Fibroblast of skin of left biceps (primary cell): ENCODE measurements at regions not wholly inside any gene's neighbourhood (a gene's known extent, or its start where the extent isn't known, plus 50 kb on each side); places are given as distances from the start of the nearest gene placed in this dataset.

Experiments used
- DNase-seq, 2 experiments: peaks; one replicate each; pipeline ENCODE4 v3.0.0-alpha.2; 2013; ENCODE audit warnings: low read depth in 2 of 2

- DNase-seq = no peak
These were observed 542.5 kb upstream of the PKN2 start for GRCh38 chr1:88141499-88142074.

- no peak for DNase-seq
These were observed 538.3 kb upstream of the PKN2 start for GRCh38 chr1:88145752-88146151.

GRCh38 chr1:88149686-88150085 lies 534.4 kb upstream of the PKN2 start:
- DNase-seq = no peak

- no peak for DNase-seq
These were observed 533.7 kb upstream of the PKN2 start for GRCh38 chr1:88150330-88150729.

DNA sequence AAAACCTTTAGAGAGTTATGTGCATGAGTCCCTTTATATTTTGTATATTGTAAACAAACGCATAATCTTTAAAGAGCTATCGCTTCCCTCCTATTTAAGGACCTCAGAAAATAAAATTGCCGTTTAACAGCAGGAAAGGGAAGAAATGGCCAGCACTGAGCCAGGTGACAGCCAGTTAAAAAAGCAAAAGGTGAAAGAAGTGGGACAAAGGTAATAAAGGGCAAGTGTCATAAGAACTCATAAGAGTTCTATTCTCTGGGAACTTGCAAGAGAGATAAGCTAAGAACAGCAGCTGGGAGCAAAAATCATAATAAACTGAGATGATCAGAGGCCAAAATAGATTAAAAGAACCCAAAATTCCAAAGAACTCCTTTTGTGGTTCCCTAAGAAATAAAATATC lies 520.9 kb upstream of the PKN2 start:
- no peak for DNase-seq

- no peak for DNase-seq
These were observed 515.9 kb upstream of the PKN2 start for GRCh38 chr1:88168126-88168525.

DNA sequence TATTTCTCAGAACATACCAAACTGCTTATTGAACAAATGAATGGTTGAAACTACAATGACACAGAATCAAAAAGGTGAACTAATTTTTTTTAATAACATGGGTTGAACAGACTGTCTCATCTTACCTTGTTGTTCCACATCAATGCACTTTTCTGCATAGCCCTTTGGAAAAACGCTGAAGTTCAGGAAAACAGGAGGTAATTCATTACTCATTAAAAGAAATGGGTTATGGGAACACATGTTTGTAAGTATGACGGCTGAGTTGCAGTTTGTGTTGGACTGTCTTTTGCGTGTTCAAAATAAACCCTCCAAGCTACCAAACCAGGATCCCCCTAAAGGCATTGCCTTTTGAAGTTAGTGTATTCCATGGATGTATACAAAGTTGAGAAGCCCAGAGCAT lies 514.9 kb upstream of the PKN2 start:
- no peak for DNase-seq

DNA sequence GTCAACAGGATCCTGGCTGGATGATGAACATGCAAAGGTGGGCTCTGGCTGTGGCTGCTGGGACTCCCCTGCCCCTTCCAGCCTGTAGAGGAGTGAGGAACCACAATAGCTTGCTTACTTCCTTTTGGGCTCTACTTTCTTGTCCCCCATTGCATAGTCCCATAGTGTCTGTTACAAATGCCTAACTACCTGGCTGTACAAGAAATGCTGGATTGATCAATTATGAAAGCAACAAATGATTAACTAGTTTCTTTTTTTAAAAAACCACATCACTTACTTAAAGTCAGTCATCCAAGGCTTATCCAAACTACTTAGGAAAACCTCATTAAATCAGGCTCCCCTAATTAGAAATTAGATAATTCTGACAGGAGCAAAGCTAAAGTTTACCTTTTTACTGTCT lies 514.1 kb upstream of the PKN2 start:
- no peak for DNase-seq

- no peak for DNase-seq
These were observed 508.9 kb upstream of the PKN2 start for GRCh38 chr1:88175120-88175630.

DNA sequence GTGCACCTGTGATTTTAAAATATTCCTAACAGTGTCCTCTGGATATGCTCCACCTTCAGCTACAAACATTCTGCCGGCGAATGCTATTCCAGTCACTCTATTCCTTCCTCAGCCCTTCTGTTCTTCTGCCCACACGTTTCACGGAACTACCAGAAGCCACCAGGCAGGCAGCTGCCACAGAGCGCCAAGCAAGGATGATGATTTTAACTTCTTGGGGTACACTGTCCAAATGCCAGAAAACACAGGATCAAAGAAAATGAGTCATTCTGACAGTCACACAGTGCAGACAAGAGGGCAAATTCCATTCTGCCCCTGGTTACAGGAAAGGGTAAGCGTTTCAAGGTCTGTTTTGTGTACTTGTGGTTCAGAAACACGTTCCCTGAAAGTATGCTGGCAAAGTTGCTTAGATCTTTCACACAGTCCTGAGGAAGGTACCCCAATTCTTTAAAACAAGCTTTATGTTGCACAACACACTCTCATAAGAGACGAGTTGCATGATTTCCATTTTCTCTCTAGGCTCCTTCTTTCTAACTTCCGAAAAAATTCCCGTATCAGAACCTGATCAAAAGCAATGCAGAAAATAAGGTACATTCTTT lies 508.3 kb upstream of the PKN2 start:
- no peak for DNase-seq

GRCh38 chr1:88179943-88180342 lies 504.1 kb upstream of the PKN2 start:
- DNase-seq = no peak

- DNase-seq = peak; percentile 49 to 58
These were observed 503.5 kb upstream of the PKN2 start for GRCh38 chr1:88180449-88181108.

DNA sequence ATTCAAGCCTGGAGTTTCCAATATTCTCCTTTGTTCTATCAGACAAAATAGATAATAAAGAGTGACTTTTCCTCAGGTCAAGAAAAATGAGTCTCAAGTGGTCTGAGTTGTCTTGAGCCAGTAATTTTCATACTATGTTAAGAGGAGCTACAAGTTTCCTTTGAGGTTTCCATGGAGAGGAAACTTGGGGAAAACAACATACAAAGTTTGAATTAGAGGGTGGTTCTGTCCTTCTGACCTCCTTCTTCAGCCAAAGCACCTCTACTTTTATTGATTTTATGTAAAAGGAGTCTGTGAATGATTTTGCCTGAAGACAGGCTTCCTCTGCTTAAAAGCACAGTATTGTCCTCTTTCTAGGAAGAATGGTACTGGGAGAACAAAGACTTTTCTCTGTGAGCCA lies 497.2 kb upstream of the PKN2 start:
- DNase-seq = no peak

DNA sequence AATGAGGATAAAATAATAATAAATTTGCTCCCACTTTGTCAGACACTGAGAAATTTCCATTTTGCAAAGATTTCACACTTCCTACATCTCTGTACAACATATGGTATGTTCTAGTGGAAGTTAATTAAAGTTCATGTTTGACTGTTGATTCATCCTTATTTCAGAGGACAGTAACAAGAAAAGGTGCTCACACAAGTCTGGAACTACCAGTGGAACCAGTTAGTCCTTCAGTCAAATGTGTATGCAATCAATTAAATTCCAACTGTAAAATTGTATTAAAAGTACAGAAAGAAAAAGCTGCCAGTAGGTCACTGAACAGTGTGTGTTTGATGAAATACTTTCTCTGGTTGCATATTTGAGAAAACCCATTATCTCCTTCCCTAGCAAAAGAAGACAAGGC lies 496.0 kb upstream of the PKN2 start:
- no peak for DNase-seq

DNA sequence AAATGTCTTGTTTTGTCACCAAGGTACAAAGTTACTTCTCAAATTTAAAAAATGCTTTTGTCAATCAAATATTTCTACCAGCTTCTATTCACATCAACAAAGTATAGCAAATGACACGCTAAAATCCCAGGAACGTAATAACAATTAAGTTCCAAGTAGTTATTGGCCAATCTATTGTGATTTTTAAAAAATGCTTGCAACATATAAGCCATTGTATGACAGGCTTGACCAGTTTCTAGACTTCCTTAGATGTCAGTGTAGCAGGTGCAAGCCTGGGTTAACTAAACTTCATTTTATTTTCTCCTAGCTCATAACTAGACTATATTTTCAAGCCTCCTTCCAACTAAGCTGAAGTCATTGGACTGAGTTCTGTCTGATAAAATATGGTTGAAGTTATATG lies 494.5 kb upstream of the PKN2 start:
- DNase-seq = no peak

DNA sequence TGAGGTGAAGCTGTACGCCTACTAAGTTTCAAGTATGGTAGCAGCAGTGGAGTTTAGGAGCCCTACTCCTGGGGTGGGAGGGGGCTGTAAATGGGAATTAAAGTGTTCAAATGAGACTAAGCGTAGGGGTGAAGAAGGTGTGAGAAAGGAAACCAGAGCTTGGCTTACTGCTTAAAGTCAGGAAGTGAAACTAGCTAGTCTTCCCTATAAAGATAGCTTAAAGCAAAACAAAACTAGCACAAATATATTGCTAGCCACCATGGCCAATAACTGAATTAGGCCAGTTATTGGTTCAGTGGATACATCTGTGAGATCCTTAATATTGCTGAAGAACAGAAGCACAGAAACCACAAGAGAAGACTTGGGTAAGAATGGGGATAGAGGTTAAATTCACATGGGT lies 492.2 kb upstream of the PKN2 start:
- no peak for DNase-seq

DNA sequence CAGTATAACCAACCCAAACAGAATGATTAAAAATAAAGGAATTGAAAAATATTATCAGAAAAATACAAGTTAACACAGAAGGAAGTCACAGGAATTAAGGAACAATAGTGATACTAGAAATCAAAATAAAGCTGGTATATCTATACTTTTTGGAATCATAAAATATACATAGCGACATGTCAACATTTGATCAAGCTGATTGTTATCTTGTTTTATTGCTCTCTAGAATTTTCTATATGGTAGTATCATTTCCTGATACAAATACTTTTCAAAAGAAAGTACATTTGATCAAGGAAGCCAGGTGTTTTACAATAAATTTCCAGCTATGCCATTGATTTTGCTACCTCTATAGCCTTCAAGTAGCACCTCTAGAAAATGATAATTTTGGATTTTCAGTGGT lies 489.5 kb upstream of the PKN2 start:
- DNase-seq = no peak

GRCh38 chr1:88200545-88200944 lies 483.5 kb upstream of the PKN2 start:
- no peak for DNase-seq

- DNase-seq = no peak
These were observed 480.0 kb upstream of the PKN2 start for GRCh38 chr1:88204111-88204510.

GRCh38 chr1:88204612-88205167 lies 479.4 kb upstream of the PKN2 start:
- no peak for DNase-seq

DNA sequence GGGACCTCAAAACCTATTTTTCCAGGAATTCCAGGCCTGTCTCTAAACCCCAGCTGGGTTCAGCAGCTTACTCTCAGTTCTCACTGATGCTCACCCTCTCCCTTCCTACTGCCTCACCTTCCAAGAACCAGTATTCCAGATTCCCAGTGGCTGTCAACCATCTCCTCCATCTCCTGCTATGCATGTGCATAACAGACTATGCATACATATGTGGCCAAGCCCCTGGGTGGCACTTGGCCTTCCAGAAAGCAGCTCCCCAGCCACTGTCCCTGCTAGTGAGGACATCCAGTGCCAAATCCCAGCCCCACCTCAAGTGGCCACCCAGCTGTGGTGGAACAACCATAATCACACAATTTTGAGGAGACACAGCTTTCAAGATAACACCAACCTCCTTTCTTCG lies 475.7 kb upstream of the PKN2 start:
- no peak for DNase-seq

DNA sequence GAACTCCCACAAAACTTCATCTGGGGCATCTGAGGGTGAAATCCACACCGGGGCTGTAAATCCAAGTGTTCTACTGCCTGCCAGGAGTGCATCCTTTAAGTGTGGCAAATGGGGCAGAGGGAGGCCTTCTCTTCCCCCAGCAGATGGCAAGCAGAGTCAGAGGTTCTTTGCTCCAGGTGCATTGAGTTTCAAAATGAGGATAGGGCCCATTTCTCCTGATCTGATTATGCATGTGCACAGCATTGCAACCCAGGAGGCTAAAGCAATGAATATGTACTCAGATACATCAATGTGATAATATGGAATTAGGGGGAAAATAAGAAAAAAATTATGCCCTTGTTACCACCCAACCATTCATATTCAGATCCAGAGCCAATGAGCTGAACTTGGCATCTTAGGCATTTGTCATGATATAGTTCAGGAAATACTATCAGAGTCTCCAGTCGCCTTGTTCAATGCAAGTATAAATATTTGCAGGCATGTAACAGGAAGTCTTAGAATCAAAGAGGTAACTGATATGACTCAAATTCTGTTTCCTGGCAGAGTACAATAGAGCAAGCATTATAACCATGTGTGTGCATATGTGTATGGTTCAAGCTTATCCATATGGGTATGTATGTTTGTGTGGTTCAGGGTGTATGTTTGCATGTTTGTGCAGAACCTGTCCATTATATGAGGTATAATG lies 473.8 kb upstream of the PKN2 start:
- DNase-seq = no peak

DNA sequence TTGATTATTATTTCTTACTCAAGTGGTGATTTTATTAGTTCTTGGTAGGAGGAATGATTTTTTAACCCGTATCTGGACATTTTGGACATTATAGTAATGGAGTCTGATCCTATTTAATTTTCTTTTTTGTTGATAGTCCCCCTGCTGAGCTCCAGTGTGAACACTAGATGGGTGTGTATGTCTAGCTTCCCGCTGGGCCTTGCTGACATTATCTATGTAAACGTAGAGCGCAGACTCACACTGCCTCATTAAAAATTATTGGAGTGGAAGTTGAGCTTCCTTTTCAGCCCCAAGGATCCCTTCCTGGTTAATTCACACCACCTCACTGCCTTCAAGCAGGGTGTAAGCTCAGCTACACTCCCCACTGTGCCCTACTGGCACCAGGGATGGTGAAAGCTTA lies 467.6 kb upstream of the PKN2 start:
- DNase-seq = no peak
